ENCODE measurements at regions not wholly inside any gene's neighbourhood (a gene's known extent, or its start where the extent isn't known, plus 50 kb on each side); places are given as distances from the start of the nearest gene placed in this dataset.

GRCh38 chr13:47119575-47120235, 222.9 kb upstream of the HTR2A start:
- TF ChIP-seq CTCF (IDR thresholded peaks at IDR 0.05; ENCODE audit: poor library complexity) (no peak), EZH2phosphoT487 (IDR thresholded peaks at IDR 0.05; ENCODE audit: low read depth, severe bottlenecking, unreplicated experiment) (no peak)

All from hepatocyte (in vitro differentiated cells).